ENCODE measurements at regions not wholly inside any gene's neighbourhood (a gene's known extent, or its start where the extent isn't known, plus 50 kb on each side); places are given as distances from the start of the nearest gene placed in this dataset.

GRCh38 chr6:71510057-71510713, 221.6 kb downstream of the OGFRL1 start:
- TF ChIP-seq BHLHE40 (IDR thresholded peaks at IDR 0.05; ENCODE audit: borderline replicate concordance) = no peak
- TF ChIP-seq PKNOX1 (IDR thresholded peaks at IDR 0.05) = peak; percentile 40
- TF ChIP-seq HDGF (IDR thresholded peaks at IDR 0.05; ENCODE audit: borderline replicate concordance) = no peak
- TF ChIP-seq TARDBP (IDR thresholded peaks at IDR 0.05) = no peak
- no peak for TF ChIP-seq FOXA1 (IDR thresholded peaks at IDR 0.05)
- TF ChIP-seq ARNT (IDR thresholded peaks at IDR 0.05) = no peak
- no peak for TF ChIP-seq FOXM1 (IDR thresholded peaks at IDR 0.05; ENCODE audit: borderline replicate concordance)
- no peak for TF ChIP-seq ELF4 (IDR thresholded peaks at IDR 0.05)
- no peak for TF ChIP-seq SP1 (IDR thresholded peaks at IDR 0.05)
- TF ChIP-seq SUZ12 (IDR thresholded peaks at IDR 0.05) = no peak
- no peak for TF ChIP-seq LEF1 (IDR thresholded peaks at IDR 0.05; ENCODE audit: borderline replicate concordance)
- no peak for TF ChIP-seq NFRKB (IDR thresholded peaks at IDR 0.05)
- TF ChIP-seq FOXK2 (IDR thresholded peaks at IDR 0.05) = no peak
